Activated CD8-positive, alpha-beta T cell treated with anti-CD3 and anti-CD28 coated beads for 36 hours (primary cell): ENCODE measurements at regions not wholly inside any gene's neighbourhood (a gene's known extent, or its start where the extent isn't known, plus 50 kb on each side); places are given as distances from the start of the nearest gene placed in this dataset.

ENCODE experiments used
- ATAC-seq: fragments of 200-7000 bp; cut with Tn5 transposase; one replicate; pipeline ENCODE4 v1.10.0; 2021; ENCODE audit warnings: mild to moderate bottlenecking, moderate library complexity
- CTCF ChIA-PET: fragments of 350-600 bp; sonication (Branson Sonifier 250); formaldehyde crosslinking; loops from one replicate; lab custom pipeline; 2021; ENCODE audit warnings: antibody characterized with exemption; lab: Charles Lee
- POLR2A ChIA-PET: fragments of 350-600 bp; sonication (Branson Sonifier 250); formaldehyde crosslinking; loops from one replicate; lab custom pipeline; 2021; ENCODE audit warnings: antibody characterized with exemption; lab: Charles Lee
- DNase-seq: peaks from one replicate; pipeline ENCODE4 v3.0.0-alpha.2; 2020
- H3K27ac Mint-ChIP-seq: one replicate; pipeline ENCODE4 v1.8.0; 2021; ENCODE audit warnings: mild to moderate bottlenecking, mixed read lengths
- H3K27me3 Mint-ChIP-seq: one replicate; pipeline ENCODE4 v1.8.0; 2021; ENCODE audit warnings: mixed read lengths
- H3K36me3 Mint-ChIP-seq: one replicate; pipeline ENCODE4 v1.8.0; 2021; ENCODE audit warnings: low read depth, mixed read lengths
- H3K4me1 Mint-ChIP-seq: one replicate; pipeline ENCODE4 v1.8.0; 2021; ENCODE audit warnings: low read depth, mixed read lengths
- H3K4me3 Mint-ChIP-seq: one replicate; pipeline ENCODE4 v1.8.0; 2021; ENCODE audit warnings: mild to moderate bottlenecking, moderate library complexity, mixed read lengths
- H3K9me3 Mint-ChIP-seq: one replicate; pipeline ENCODE4 v1.8.0; 2021; ENCODE audit warnings: mixed read lengths
- intact Hi-C: fragments of 100-400 bp; cut with micrococcal nuclease; formaldehyde crosslinking; loops from one replicate; pipeline ENCODE4 v1.10.0; 2022
- TF ChIP-seq, protein P1 (sequence below): fragments of 200-600 bp; IDR thresholded peaks from one replicate; pipeline ENCODE4 v1.8.0; 2022; ENCODE audit warnings: antibody characterized with exemption, mild to moderate bottlenecking

DNA sequence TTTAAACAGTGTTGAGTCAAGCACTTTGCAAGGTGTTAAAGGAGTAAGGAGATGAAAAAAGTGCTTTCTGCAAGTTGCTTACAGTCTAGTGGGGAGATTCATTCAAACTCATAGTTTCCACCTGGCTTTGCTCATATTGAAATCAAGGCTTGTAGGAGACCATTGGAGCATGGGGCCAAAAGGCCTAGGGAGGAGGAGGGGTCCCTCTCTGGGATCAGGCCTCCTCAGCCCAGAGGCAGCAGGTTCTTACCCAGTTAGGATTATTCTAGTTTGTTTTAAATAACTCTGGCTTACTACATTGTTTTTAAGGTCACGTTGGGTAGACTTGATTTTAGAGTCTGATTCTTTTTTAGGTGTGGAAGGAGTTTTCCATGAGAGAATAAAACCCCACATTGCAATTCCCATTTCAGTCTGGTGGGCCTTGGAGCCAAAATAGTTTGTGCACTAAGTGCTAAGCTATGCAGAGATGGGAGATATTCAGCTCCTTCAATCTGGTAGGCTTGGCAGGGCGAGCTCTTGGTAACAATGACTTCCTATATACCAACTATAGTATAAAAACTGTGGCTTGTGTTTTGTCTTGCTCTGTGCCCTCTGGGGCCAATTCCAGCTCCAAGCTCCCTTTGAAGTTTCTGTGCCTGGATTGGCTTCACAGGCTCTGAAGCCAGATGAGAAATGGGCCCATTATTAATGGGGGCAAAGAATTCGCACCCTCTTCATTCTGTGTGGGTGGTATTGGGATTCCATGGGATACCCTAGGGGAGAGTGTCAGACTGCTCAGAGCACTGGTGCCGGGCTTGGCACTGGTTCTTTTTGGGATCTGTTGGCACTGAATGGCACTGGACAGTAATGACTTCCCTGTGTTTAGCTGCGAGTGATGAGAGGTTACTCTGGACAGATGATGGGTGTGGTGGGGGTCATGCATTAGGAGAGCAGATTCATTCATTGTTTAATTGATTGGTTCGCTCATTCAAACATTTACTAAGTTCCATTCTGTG, 301.1 kb downstream of the MYCN start:
- Mint-ChIP-seq H3K36me3 (no peaks in the 10 kb centered on the region), H3K27ac (no peak overlapping the region), H3K4me3 (no peak overlapping the region), H3K4me1 (no peaks in the 10 kb centered on the region), H3K27me3 (no peaks in the 10 kb centered on the region), H3K9me3 (no peaks in the 10 kb centered on the region)
- ChIA-PET POLR2A (no interaction called here), CTCF (no interaction called here)
- intact Hi-C loops: no loop called here
- ATAC-seq (no peak), DNase-seq (no peak)
- TF ChIP-seq, protein P1, sequence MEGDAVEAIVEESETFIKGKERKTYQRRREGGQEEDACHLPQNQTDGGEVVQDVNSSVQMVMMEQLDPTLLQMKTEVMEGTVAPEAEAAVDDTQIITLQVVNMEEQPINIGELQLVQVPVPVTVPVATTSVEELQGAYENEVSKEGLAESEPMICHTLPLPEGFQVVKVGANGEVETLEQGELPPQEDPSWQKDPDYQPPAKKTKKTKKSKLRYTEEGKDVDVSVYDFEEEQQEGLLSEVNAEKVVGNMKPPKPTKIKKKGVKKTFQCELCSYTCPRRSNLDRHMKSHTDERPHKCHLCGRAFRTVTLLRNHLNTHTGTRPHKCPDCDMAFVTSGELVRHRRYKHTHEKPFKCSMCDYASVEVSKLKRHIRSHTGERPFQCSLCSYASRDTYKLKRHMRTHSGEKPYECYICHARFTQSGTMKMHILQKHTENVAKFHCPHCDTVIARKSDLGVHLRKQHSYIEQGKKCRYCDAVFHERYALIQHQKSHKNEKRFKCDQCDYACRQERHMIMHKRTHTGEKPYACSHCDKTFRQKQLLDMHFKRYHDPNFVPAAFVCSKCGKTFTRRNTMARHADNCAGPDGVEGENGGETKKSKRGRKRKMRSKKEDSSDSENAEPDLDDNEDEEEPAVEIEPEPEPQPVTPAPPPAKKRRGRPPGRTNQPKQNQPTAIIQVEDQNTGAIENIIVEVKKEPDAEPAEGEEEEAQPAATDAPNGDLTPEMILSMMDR: no peak

GRCh38 chr2:16240402-16240801, 300.1 kb downstream of the MYCN start:
- intact Hi-C loops: no loop called here
- no peak for ATAC-seq
- ChIA-PET CTCF (no interaction called here), POLR2A (interaction anchor here (0.7 kb wide), 1 partner anchor 168 kb away, joined by 3 read pairs; no protein-coding TSS in a partner anchor)
- Mint-ChIP-seq H3K27me3 (peaks cover 2% of the 10 kb centered on the region), H3K9me3 (no peaks in the 10 kb centered on the region), H3K4me1 (no peaks in the 10 kb centered on the region), H3K36me3 (no peaks in the 10 kb centered on the region), H3K4me3 (no peak overlapping the region), H3K27ac (no peak overlapping the region)
- TF ChIP-seq, protein P1: no peak
- no peak for DNase-seq

DNA sequence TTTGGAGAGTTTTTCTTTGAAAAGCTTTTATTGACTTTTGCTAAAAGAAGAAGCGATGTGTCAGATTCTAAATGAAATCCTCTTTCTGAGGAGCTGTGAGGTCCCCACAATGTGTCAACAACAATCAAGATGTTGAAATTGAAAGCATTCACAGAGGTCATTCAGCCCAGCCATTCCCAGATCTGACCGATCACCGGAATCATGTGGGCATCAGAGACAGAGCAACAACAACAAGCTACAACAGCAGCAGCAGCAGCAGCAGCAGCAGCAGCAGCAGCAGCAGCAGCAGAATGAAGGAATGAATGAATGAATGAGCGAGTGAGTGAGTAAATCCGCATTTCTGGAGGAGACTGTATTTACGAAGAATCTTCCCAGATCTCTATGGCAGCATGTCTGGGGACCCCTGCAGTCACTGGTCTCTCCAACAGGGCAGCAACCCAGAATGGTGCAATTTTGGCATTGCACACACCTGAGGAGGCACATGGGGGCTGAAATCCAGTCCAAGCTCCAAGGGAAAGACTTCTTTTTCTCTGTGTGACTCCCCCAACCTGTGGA, 299.0 kb downstream of the MYCN start:
- H3K4me3 Mint-ChIP-seq: no peak overlapping the region
- no peaks in the 10 kb centered on the region for H3K4me1 Mint-ChIP-seq
- DNase-seq: no peak
- no peaks in the 10 kb centered on the region for H3K36me3 Mint-ChIP-seq
- H3K9me3 Mint-ChIP-seq: no peaks in the 10 kb centered on the region
- TF ChIP-seq, protein P1: no peak
- POLR2A ChIA-PET: no interaction called here
- intact Hi-C loops: no loop called here
- no peak for ATAC-seq
- no peak overlapping the region for H3K27ac Mint-ChIP-seq
- H3K27me3 Mint-ChIP-seq: peaks cover 4% of the 10 kb centered on the region
- CTCF ChIA-PET: no interaction called here

- ATAC-seq (no peak), DNase-seq (no peak)
- Mint-ChIP-seq H3K36me3 (no peaks in the 10 kb centered on the region), H3K27ac (no peak overlapping the region), H3K27me3 (peaks cover 4% of the 10 kb centered on the region), H3K9me3 (no peaks in the 10 kb centered on the region), H3K4me1 (no peaks in the 10 kb centered on the region), H3K4me3 (no peak overlapping the region)
- TF ChIP-seq, protein P1: no peak
- CTCF ChIA-PET: no interaction called here
- POLR2A ChIA-PET: no interaction called here
- intact Hi-C loops: no loop called here
Measured at GRCh38 chr2:16238786-16239185, 298.4 kb downstream of the MYCN start.
